22Rv1 (cell line): ENCODE measurements at regions not wholly inside any gene's neighbourhood (a gene's known extent, or its start where the extent isn't known, plus 50 kb on each side); places are given as distances from the start of the nearest gene placed in this dataset.

Source experiments
- H3K27ac ChIP-seq: fragments of 450-650 bp; 2 replicates; pipeline ENCODE4 v1.5.1; 2017
- ZFX ChIP-seq: fragments of 450-650 bp; IDR thresholded peaks from 2 replicates; pipeline ENCODE4 v1.6.1; 2017; ENCODE audit warnings: antibody characterized with exemption, borderline replicate concordance
- TF ChIP-seq, protein P1 (sequence below): fragments of 450-650 bp; IDR thresholded peaks from 2 replicates; pipeline ENCODE4 v1.5.1; 2017; ENCODE audit warnings: mild to moderate bottlenecking

GRCh38 chr10:4294271-4294670 is 509.3 kb upstream of the KLF6 start:
- no peak for TF ChIP-seq ZFX
- TF ChIP-seq, protein P1, sequence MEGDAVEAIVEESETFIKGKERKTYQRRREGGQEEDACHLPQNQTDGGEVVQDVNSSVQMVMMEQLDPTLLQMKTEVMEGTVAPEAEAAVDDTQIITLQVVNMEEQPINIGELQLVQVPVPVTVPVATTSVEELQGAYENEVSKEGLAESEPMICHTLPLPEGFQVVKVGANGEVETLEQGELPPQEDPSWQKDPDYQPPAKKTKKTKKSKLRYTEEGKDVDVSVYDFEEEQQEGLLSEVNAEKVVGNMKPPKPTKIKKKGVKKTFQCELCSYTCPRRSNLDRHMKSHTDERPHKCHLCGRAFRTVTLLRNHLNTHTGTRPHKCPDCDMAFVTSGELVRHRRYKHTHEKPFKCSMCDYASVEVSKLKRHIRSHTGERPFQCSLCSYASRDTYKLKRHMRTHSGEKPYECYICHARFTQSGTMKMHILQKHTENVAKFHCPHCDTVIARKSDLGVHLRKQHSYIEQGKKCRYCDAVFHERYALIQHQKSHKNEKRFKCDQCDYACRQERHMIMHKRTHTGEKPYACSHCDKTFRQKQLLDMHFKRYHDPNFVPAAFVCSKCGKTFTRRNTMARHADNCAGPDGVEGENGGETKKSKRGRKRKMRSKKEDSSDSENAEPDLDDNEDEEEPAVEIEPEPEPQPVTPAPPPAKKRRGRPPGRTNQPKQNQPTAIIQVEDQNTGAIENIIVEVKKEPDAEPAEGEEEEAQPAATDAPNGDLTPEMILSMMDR: no peak
- no peak overlapping the region for H3K27ac ChIP-seq

DNA sequence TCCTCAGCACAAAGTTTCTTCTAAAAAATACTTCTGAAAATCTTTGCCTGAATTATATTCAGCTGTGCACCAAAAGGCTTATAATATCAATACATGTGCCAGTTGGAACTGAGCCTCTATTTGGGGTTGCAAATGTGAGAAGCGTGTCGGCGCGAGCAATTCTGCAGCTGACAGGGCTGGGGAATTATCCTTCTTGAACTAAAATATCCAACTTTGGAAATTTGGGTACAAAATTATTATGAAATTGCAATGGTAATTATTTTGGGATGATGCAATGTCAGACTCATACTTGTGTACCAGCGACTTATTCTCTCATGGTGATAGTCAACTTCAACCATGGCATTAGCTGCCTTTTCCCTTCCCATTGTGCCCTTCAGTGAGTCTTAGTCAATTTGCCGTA is 507.0 kb upstream of the KLF6 start:
- no peak overlapping the region for H3K27ac ChIP-seq
- TF ChIP-seq ZFX: no peak
- TF ChIP-seq, protein P1: no peak

DNA sequence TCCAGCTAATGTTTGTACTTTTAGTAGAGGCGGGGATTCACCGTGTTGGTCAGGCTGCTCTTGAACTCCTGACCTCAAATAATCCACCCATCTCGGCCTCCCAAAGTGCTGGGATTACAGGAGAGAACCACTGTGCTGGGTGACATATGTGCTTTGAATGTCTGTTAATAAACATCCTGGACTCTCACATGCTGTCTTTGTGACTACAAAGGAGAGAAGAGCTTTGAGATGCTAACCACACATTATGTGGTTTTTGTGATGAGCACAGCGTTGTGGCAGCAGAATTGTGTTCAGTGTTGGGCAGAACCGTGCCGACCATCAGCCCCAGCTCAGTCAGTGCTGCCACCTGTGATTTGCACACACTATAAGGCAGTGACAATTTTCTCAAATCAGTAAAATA is 500.1 kb upstream of the KLF6 start:
- no peak overlapping the region for H3K27ac ChIP-seq
- TF ChIP-seq, protein P1: no peak
- TF ChIP-seq ZFX: no peak

DNA sequence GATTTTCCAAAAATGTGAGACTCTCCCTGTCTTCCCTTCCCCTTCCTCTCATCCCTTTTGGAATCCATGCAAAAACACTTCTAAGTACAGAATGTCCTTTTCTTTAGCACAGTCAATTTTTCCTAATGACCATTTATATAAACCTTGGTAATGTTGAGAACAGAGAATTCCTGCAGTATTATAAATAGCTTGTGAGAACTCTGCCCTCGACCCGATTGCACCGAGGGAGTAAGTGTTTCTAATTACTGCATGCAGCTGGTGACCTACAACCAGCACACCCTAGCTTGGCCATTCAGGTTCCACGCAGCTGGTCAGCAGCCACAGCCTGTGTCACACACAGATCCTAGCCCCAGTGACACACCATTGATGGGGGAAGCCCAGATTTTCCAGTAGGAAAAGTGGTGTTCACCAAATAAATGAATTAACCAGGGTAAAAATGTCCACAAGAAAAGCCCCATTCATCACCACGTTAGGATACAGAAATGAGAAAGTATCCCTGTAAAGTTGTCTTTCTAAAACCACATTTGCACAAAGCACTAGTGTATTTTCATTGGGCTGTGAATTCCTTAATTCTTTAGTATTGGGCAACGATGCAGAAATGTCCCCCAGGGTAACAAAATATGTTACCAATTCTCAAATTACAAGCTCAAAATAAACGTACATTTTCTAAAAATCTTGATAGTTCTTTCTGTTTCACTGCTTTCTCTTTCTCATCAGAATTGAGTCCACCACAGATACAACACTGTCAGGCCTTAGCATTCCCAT is 499.0 kb upstream of the KLF6 start:
- H3K27ac ChIP-seq: no peak overlapping the region
- no peak for TF ChIP-seq ZFX
- TF ChIP-seq, protein P1: no peak

DNA sequence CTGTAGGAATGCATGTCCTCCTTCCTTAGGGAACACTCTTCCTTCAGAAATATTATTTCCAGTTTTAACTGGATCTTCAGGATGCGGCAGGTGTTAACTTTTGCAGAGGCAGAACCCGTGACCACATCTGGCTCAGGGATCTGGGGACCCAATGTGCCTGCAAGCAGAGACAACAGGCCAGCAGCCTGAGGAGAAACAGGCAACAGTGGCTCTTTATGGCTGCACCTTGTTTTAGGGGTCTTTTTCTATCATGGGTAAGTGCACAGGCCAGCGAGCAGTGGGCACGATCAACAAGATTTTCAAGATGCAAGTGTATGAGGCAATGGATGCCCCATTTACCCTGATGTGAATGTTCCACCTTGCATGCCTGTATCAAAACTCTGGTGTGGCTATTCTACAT is 497.5 kb upstream of the KLF6 start:
- TF ChIP-seq, protein P1: no peak
- TF ChIP-seq ZFX: no peak
- H3K27ac ChIP-seq: no peak overlapping the region

DNA sequence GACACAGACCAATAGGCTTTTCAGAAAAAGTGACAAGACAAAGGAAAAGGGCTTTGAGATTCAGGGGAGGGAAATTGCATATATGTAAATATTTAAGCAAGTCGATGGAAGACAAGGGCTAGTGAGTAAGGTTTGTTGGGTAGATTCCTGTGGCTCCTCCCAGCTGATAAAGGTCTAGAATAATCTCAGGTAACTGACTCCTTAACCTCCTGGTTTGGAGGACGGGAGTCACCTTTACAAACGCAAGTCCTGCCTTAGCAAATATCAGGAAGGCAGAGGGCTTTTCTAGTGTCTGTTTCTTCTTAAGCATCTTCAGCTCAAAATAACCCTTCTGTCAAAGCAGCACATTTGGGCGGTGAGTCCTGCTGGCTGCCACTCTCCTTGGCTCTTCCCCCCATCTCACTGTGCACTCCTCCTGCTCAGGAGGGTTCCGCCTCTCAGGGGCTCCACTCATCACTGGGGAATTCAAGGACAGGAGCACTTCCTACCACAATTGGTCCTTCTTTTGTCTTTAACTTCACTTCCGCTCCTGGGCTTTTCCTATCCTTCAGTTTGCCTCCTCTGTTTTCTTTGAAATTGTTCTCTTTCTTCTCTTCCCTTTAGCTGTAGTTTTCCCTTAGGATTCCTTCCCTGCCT is 496.3 kb upstream of the KLF6 start:
- TF ChIP-seq ZFX: no peak
- TF ChIP-seq, protein P1: no peak
- no peak overlapping the region for H3K27ac ChIP-seq
